OCI-LY7 (cell line): ENCODE measurements at regions not wholly inside any gene's neighbourhood (a gene's known extent, or its start where the extent isn't known, plus 50 kb on each side); places are given as distances from the start of the nearest gene placed in this dataset.

Source experiments
- BruUV-seq: library from RNA; stranded (reverse); fragments of 400-500 nt; replicated peaks from 2 replicates; lab custom pipeline; 2021; lab: Mats Ljungman, UMichigan
- CTCF ChIA-PET: fragments of 300-600 bp; sonication (Branson Sonifier 250); formaldehyde crosslinking; loops from one replicate; lab custom pipeline; 2022; ENCODE audit warnings: antibody characterized with exemption; ENCODE audit not compliant: unreplicated experiment; lab: Charles Lee
- POLR2A ChIA-PET: fragments of 300-600 bp; sonication (Branson Sonifier 250); formaldehyde crosslinking; loops from one replicate; lab custom pipeline; 2022; ENCODE audit warnings: antibody characterized with exemption; lab: Charles Lee
- DNase-seq: peaks from one replicate; pipeline ENCODE4 v3.0.0-alpha.2; 2015; ENCODE audit warnings: low spot score
- H2AFZ ChIP-seq: fragments of 200-600 bp; sonication (generic), shearing (Covaris generic); 2 replicates; pipeline ENCODE4 v1.6.1; 2014; ENCODE audit warnings: mild to moderate bottlenecking, antibody characterized with exemption, low read length, moderate library complexity
- H3K27ac ChIP-seq: fragments of 200-600 bp; sonication (generic); 2 replicates; pipeline ENCODE4 v1.5.1; 2014; ENCODE audit warnings: mixed run types, low read depth, mild to moderate bottlenecking, moderate library complexity, low read length, inconsistent platforms; ENCODE audit not compliant: poor library complexity, severe bottlenecking
- H3K36me3 ChIP-seq: fragments of 200-600 bp; sonication (generic); 2 replicates; pipeline ENCODE4 v1.6.1; 2014; ENCODE audit warnings: mild to moderate bottlenecking, antibody characterized with exemption, low read length, moderate library complexity, mixed read lengths; ENCODE audit not compliant: insufficient read depth
- H3K4me1 ChIP-seq: fragments of 200-600 bp; sonication (generic); 2 replicates; pipeline ENCODE4 v1.5.1; 2014; ENCODE audit warnings: mild to moderate bottlenecking, low read length; ENCODE audit not compliant: insufficient read depth, poor library complexity, severe bottlenecking
- H3K4me2 ChIP-seq: fragments of 200-600 bp; sonication (generic); 2 replicates; pipeline ENCODE4 v1.6.1; 2014; ENCODE audit warnings: mild to moderate bottlenecking, low read length
- H3K4me3 ChIP-seq: fragments of 200-600 bp; sonication (generic); 2 replicates; pipeline ENCODE4 v1.5.1; 2014; ENCODE audit warnings: mild to moderate bottlenecking, low read depth, low read length; ENCODE audit not compliant: poor library complexity, severe bottlenecking
- H3K79me2 ChIP-seq: fragments of 200-600 bp; sonication (generic); 2 replicates; pipeline ENCODE4 v1.6.1; 2016; ENCODE audit warnings: low read depth, mild to moderate bottlenecking, low read length, moderate library complexity, mixed read lengths; ENCODE audit not compliant: insufficient read depth
- H3K9me2 ChIP-seq: fragments of 200-600 bp; sonication (generic); 2 replicates; pipeline ENCODE4 v1.6.1; 2016; ENCODE audit warnings: mild to moderate bottlenecking, low read length, mixed read lengths; ENCODE audit not compliant: insufficient read depth
- H3K9me3 ChIP-seq: fragments of 200-600 bp; sonication (generic); 2 replicates; pipeline ENCODE4 v1.6.1; 2014; ENCODE audit warnings: mild to moderate bottlenecking, mixed run types, low read length, mixed read lengths
- H4K20me1 ChIP-seq: fragments of 200-600 bp; sonication (generic); 2 replicates; pipeline ENCODE4 v1.6.1; 2014; ENCODE audit warnings: mild to moderate bottlenecking, antibody characterized with exemption, low read length, moderate library complexity, mixed read lengths; ENCODE audit not compliant: insufficient read depth
- EZH2phosphoT487 ChIP-seq: fragments of 200-600 bp; sonication (generic); IDR thresholded peaks from 2 replicates; pipeline ENCODE4 v1.6.1; 2018; ENCODE audit warnings: low read depth, borderline replicate concordance, mild to moderate bottlenecking, mixed run types, antibody characterized with exemption, low read length, moderate library complexity, mixed read lengths
- intact Hi-C: fragments of 100-400 bp; cut with micrococcal nuclease; formaldehyde crosslinking; loops from one replicate; pipeline ENCODE4 v1.10.0; 2022; ENCODE audit not compliant: unreplicated experiment
- TF ChIP-seq, protein P1 (sequence below): fragments of 200-600 bp; sonication (generic); conservative IDR thresholded peaks from 2 replicates; pipeline ENCODE4 v1.5.1; 2014; ENCODE audit warnings: mild to moderate bottlenecking, antibody characterized with exemption, low read length, moderate library complexity, mixed read lengths

DNA sequence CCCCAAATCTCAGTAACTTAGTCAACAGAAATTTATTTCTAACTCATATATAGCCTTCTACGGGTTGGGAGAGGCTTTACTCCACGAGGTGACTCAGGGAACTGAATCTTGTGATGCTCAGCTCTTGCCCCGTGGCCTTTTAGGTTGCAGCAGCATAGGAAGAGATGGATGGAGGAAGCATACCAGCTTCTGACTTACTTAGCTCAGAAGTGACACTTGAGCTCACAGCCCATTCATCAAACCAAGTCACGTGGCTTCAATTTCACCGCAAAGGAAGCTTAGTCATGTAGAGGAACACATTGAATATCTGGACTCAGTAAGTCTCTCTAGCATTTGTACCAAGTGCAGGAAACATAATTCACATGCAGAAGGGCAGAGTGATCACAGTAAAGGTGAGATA, 124.1 kb upstream of the KCNN2 start:
- TF ChIP-seq, protein P1, sequence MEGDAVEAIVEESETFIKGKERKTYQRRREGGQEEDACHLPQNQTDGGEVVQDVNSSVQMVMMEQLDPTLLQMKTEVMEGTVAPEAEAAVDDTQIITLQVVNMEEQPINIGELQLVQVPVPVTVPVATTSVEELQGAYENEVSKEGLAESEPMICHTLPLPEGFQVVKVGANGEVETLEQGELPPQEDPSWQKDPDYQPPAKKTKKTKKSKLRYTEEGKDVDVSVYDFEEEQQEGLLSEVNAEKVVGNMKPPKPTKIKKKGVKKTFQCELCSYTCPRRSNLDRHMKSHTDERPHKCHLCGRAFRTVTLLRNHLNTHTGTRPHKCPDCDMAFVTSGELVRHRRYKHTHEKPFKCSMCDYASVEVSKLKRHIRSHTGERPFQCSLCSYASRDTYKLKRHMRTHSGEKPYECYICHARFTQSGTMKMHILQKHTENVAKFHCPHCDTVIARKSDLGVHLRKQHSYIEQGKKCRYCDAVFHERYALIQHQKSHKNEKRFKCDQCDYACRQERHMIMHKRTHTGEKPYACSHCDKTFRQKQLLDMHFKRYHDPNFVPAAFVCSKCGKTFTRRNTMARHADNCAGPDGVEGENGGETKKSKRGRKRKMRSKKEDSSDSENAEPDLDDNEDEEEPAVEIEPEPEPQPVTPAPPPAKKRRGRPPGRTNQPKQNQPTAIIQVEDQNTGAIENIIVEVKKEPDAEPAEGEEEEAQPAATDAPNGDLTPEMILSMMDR, result no peak
- TF ChIP-seq EZH2phosphoT487, result no peak
- no peak for DNase-seq
- intact Hi-C loops, result no loop called here
- no TSS peak for BruUV-seq
- Histone ChIP-seq H2AFZ (no peak overlapping the region), H3K4me2 (no peak overlapping the region), H3K4me3 (no peak overlapping the region), H3K27ac (no peak overlapping the region), H3K9me2 (no peaks in the 10 kb centered on the region), H3K4me1 (no peaks in the 10 kb centered on the region), H3K36me3 (no peaks in the 10 kb centered on the region), H3K79me2 (no peaks in the 10 kb centered on the region), H4K20me1 (no peaks in the 10 kb centered on the region), H3K9me3 (no peaks in the 10 kb centered on the region)
- POLR2A ChIA-PET, result no interaction called here
- CTCF ChIA-PET, result no interaction called here

DNA sequence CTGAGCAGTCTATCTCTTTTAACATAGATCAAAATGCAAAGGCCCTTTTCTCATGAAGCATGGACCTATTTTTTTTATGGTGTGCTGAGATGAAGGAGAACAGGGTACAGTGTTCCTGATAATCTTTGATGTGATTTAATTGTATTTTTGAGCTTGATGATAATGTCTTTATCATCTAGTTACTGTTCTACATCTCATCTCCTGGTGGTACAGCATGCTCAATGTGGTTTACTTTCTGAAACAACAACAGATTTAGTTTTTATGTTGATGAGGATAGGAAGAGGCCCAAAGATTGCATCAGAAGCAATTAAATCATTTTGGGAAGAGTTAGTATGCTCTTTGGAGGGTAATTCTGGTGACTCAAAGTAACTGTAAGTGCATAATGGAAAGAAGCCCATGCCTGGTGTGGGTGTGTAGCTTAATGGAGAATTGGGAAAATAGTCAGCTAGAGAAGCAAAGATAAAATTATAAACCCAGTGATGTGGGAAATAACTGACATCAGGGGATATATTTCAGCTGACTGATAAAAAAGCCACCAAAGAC, 123.0 kb upstream of the KCNN2 start:
- POLR2A ChIA-PET, result no interaction called here
- Histone ChIP-seq H3K36me3 (no peaks in the 10 kb centered on the region), H3K4me2 (no peak overlapping the region), H3K27ac (no peak overlapping the region), H3K4me1 (no peaks in the 10 kb centered on the region), H3K9me2 (no peaks in the 10 kb centered on the region), H3K4me3 (no peak overlapping the region), H3K79me2 (no peaks in the 10 kb centered on the region), H3K9me3 (no peaks in the 10 kb centered on the region), H4K20me1 (no peaks in the 10 kb centered on the region), H2AFZ (no peak overlapping the region)
- no TSS peak for BruUV-seq
- CTCF ChIA-PET, result no interaction called here
- no peak for DNase-seq
- TF ChIP-seq EZH2phosphoT487, result no peak
- TF ChIP-seq, protein P1, result no peak
- intact Hi-C loops, result no loop called here

DNA sequence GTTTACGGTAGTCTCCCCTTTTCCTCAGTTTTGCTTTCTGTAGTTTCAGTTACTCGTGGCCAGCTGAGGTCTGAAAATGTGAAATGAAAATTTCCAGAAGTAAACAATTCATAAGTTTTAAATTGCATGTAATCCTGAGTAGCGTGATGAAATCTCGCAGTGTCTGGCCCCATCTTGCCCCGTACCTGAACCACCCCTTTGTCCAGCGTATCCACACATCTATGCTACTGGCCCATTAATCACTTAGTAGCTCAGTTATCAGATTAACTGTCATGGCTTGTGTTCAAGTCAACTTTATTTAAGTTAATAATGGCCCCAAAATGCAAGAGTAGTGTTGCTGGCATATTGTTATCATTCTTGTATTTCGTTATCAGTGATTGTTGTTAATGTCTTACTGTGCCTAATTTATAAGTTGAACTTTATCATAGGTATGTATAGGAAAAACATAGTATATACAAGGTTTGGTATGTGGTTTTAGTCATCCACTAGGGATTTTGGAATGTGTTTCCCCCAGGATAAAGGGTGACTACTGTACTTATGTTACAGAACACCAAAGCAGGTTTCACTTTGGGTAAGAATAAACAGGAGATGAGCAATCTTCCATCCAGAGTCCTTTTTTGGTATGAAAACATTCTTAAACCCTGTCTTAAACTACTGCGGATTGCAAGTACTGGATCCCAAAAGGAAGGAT, 118.4 kb upstream of the KCNN2 start:
- no TSS peak for BruUV-seq
- no peak overlapping the region for H3K4me3 ChIP-seq
- no peaks in the 10 kb centered on the region for H3K9me2 ChIP-seq
- H3K79me2 ChIP-seq, result no peaks in the 10 kb centered on the region
- ChIA-PET POLR2A (no interaction called here), CTCF (no interaction called here)
- no peak overlapping the region for H3K4me2 ChIP-seq
- H3K4me1 ChIP-seq, result no peaks in the 10 kb centered on the region
- H3K27ac ChIP-seq, result no peak overlapping the region
- no peak overlapping the region for H2AFZ ChIP-seq
- intact Hi-C loops, result no loop called here
- DNase-seq, result no peak
- no peaks in the 10 kb centered on the region for H3K9me3 ChIP-seq
- no peaks in the 10 kb centered on the region for H4K20me1 ChIP-seq
- no peak for TF ChIP-seq EZH2phosphoT487
- TF ChIP-seq, protein P1, result no peak
- H3K36me3 ChIP-seq, result no peaks in the 10 kb centered on the region
